ENCODE measurements at regions not wholly inside any gene's neighbourhood (a gene's known extent, or its start where the extent isn't known, plus 50 kb on each side); places are given as distances from the start of the nearest gene placed in this dataset.
"Not testable (repeated sequence)": the region's sequence is repeated elsewhere in the genome, so short reads cannot be mapped to it uniquely, and the experiment has no call there.

GRCh38 chr19:23537136-23537535 lies 141.9 kb upstream of the ZNF91 start:
- DNase-seq (ENCODE audit: low spot score); in situ Hi-C loops (cut with HindIII; ENCODE audit: low sequenced_read_pairs): not testable (repeated sequence)

- DNase-seq (ENCODE audit: low spot score); in situ Hi-C loops (cut with HindIII; ENCODE audit: low sequenced_read_pairs): not testable (repeated sequence)
These were observed 141.1 kb upstream of the ZNF91 start for GRCh38 chr19:23536341-23536740.

GRCh38 chr19:23535901-23536300 lies 140.6 kb upstream of the ZNF91 start:
- in situ Hi-C loops (cut with HindIII; ENCODE audit: low sequenced_read_pairs); DNase-seq (ENCODE audit: low spot score): not testable (repeated sequence)

- not testable (repeated sequence) for DNase-seq (ENCODE audit: low spot score)
These were observed 138.2 kb upstream of the ZNF91 start for GRCh38 chr19:23533441-23533840.

GRCh38 chr19:23531976-23532375 lies 136.7 kb upstream of the ZNF91 start:
- in situ Hi-C loops (cut with HindIII; ENCODE audit: low sequenced_read_pairs), result no loop called here
- DNase-seq (ENCODE audit: low spot score), result no peak

More at GRCh38 chr19:23533441-23533840, 138.2 kb upstream of the ZNF91 start:
- in situ Hi-C loops (cut with HindIII; ENCODE audit: low sequenced_read_pairs), result not testable (repeated sequence)

GRCh38 chr19:23531231-23531790 lies 136.0 kb upstream of the ZNF91 start:
- in situ Hi-C loops (cut with HindIII; ENCODE audit: low sequenced_read_pairs), result no loop called here
- no peak for DNase-seq (ENCODE audit: low spot score)

- no peak for DNase-seq (ENCODE audit: low spot score)
- in situ Hi-C loops (cut with HindIII; ENCODE audit: low sequenced_read_pairs), result no loop called here
These were observed 133.1 kb upstream of the ZNF91 start for GRCh38 chr19:23528376-23528775.

GRCh38 chr19:23527797-23528196 lies 132.5 kb upstream of the ZNF91 start:
- in situ Hi-C loops (cut with HindIII; ENCODE audit: low sequenced_read_pairs), result no loop called here
- DNase-seq (ENCODE audit: low spot score), result no peak

GRCh38 chr19:23526302-23526701 lies 131.0 kb upstream of the ZNF91 start:
- DNase-seq (ENCODE audit: low spot score), result no peak
- in situ Hi-C loops (cut with HindIII; ENCODE audit: low sequenced_read_pairs), result no loop called here

GRCh38 chr19:23525276-23525852 lies 130.1 kb upstream of the ZNF91 start:
- no peak for DNase-seq (ENCODE audit: low spot score)
- in situ Hi-C loops (cut with HindIII; ENCODE audit: low sequenced_read_pairs), result no loop called here

- no peak for DNase-seq (ENCODE audit: low spot score)
- in situ Hi-C loops (cut with HindIII; ENCODE audit: low sequenced_read_pairs), result no loop called here
These were observed 128.6 kb upstream of the ZNF91 start for GRCh38 chr19:23523863-23524262.

- DNase-seq (ENCODE audit: low spot score), result no peak
- in situ Hi-C loops (cut with HindIII; ENCODE audit: low sequenced_read_pairs), result no loop called here
These were observed 127.2 kb upstream of the ZNF91 start for GRCh38 chr19:23522431-23522830.

GRCh38 chr19:23521471-23521870 lies 126.2 kb upstream of the ZNF91 start:
- no peak for DNase-seq (ENCODE audit: low spot score)
- in situ Hi-C loops (cut with HindIII; ENCODE audit: low sequenced_read_pairs), result no loop called here

- in situ Hi-C loops (cut with HindIII; ENCODE audit: low sequenced_read_pairs), result no loop called here
- DNase-seq (ENCODE audit: low spot score), result no peak
These were observed 125.2 kb upstream of the ZNF91 start for GRCh38 chr19:23520441-23520840.

GRCh38 chr19:23519031-23519430 lies 123.8 kb upstream of the ZNF91 start:
- in situ Hi-C loops (cut with HindIII; ENCODE audit: low sequenced_read_pairs), result no loop called here
- DNase-seq (ENCODE audit: low spot score), result no peak

- in situ Hi-C loops (cut with HindIII; ENCODE audit: low sequenced_read_pairs), result no loop called here
- no peak for DNase-seq (ENCODE audit: low spot score)
These were observed 121.0 kb upstream of the ZNF91 start for GRCh38 chr19:23516266-23516665.

- no peak for DNase-seq (ENCODE audit: low spot score)
- in situ Hi-C loops (cut with HindIII; ENCODE audit: low sequenced_read_pairs), result no loop called here
These were observed 120.3 kb upstream of the ZNF91 start for GRCh38 chr19:23515551-23515950.

- in situ Hi-C loops (cut with HindIII; ENCODE audit: low sequenced_read_pairs), result no loop called here
- no peak for DNase-seq (ENCODE audit: low spot score)
These were observed 117.1 kb upstream of the ZNF91 start for GRCh38 chr19:23512151-23512925.

- in situ Hi-C loops (cut with HindIII; ENCODE audit: low sequenced_read_pairs), result no loop called here
- DNase-seq (ENCODE audit: low spot score), result no peak
These were observed 114.6 kb upstream of the ZNF91 start for GRCh38 chr19:23509686-23510450.

- in situ Hi-C loops (cut with HindIII; ENCODE audit: low sequenced_read_pairs), result no loop called here
These were observed 112.2 kb upstream of the ZNF91 start for GRCh38 chr19:23507446-23507845.

More at GRCh38 chr19:23507446-23507845, 112.2 kb upstream of the ZNF91 start:
- no peak for DNase-seq (ENCODE audit: low spot score)

Measured in G401 (cell line).